ENCODE measurements at regions not wholly inside any gene's neighbourhood (a gene's known extent, or its start where the extent isn't known, plus 50 kb on each side); places are given as distances from the start of the nearest gene placed in this dataset.

- H3K27me3 ChIP-seq (ENCODE audit: control insufficient read depth, insufficient read depth, low read length, poor library complexity, severe bottlenecking) = no peaks in the 10 kb centered on the region
- no peak for TF ChIP-seq CTCF (conservative IDR thresholded peaks at IDR 0.05)
- H3K4me1 ChIP-seq (ENCODE audit: control insufficient read depth, insufficient read depth, low read length) = no peaks in the 10 kb centered on the region
- Mint-ChIP-seq H3K4me3 (no peak overlapping the region), H3K27me3 (ENCODE audit: insufficient read depth) (no peaks in the 10 kb centered on the region), H3K27ac (no peak overlapping the region), H3K36me3 (ENCODE audit: low read depth) (no peaks in the 10 kb centered on the region), H3K4me1 (no peaks in the 10 kb centered on the region), H3K9me3 (no peaks in the 10 kb centered on the region)
- H3K27ac ChIP-seq (ENCODE audit: low read depth, low read length) = no peak overlapping the region
- H3K9me3 ChIP-seq (ENCODE audit: control insufficient read depth, low read length) = no peaks in the 10 kb centered on the region
- H3K9ac ChIP-seq (ENCODE audit: extremely low read depth, low read length, poor library complexity, severe bottlenecking) = no peak overlapping the region
- no peak overlapping the region for H3K4me3 ChIP-seq (ENCODE audit: low read length)
- no peak for DNase-seq
- 100% methylated on average over 2 of the region's 2 CpGs; no CpG with 5 or more reads in 1 of the 2 experiments for WGBS, 2 experiments (ENCODE audit: insufficient coverage in 1 of 2, insufficient read length in 1 of 2)
- H3K36me3 ChIP-seq (ENCODE audit: control insufficient read depth, insufficient read depth, low read length) = no peaks in the 10 kb centered on the region
These were observed 1421.2 kb downstream of the SI start for GRCh38 chr3:163657088-163657487.

- WGBS, 2 experiments (ENCODE audit: insufficient coverage in 1 of 2, insufficient read length in 1 of 2) = 92 to 94% methylated on average over 5 to 11 of the region's 11 CpGs
- Histone ChIP-seq H3K27ac (ENCODE audit: low read depth, low read length) (no peak overlapping the region), H3K9me3 (ENCODE audit: control insufficient read depth, low read length) (no peaks in the 10 kb centered on the region), H3K4me3 (ENCODE audit: low read length) (no peak overlapping the region), H3K9ac (ENCODE audit: extremely low read depth, low read length, poor library complexity, severe bottlenecking) (no peak overlapping the region), H3K27me3 (ENCODE audit: control insufficient read depth, insufficient read depth, low read length, poor library complexity, severe bottlenecking) (no peaks in the 10 kb centered on the region), H3K36me3 (ENCODE audit: control insufficient read depth, insufficient read depth, low read length) (no peaks in the 10 kb centered on the region), H3K4me1 (ENCODE audit: control insufficient read depth, insufficient read depth, low read length) (no peaks in the 10 kb centered on the region)
- no peak overlapping the region for H3K27ac Mint-ChIP-seq
- TF ChIP-seq CTCF (conservative IDR thresholded peaks at IDR 0.05) = no peak
- H3K27me3 Mint-ChIP-seq (ENCODE audit: insufficient read depth) = no peaks in the 10 kb centered on the region
- no peak overlapping the region for H3K4me3 Mint-ChIP-seq
- H3K4me1 Mint-ChIP-seq = no peaks in the 10 kb centered on the region
- no peak for DNase-seq
- H3K9me3 Mint-ChIP-seq = no peaks in the 10 kb centered on the region
- H3K36me3 Mint-ChIP-seq (ENCODE audit: low read depth) = no peaks in the 10 kb centered on the region
These were observed 1423.3 kb downstream of the SI start for GRCh38 chr3:163655021-163655420.

GRCh38 chr3:163644172-163644571 lies 1434.1 kb downstream of the SI start:
- no peaks in the 10 kb centered on the region for H3K4me1 ChIP-seq (ENCODE audit: control insufficient read depth, insufficient read depth, low read length)
- H3K9me3 Mint-ChIP-seq = peaks cover 11% of the 10 kb centered on the region
- peaks cover 1% of the 10 kb centered on the region for H3K36me3 Mint-ChIP-seq (ENCODE audit: low read depth)
- no peak overlapping the region for H3K4me3 ChIP-seq (ENCODE audit: low read length)
- H3K9me3 ChIP-seq (ENCODE audit: control insufficient read depth, low read length) = peaks cover 10% of the 10 kb centered on the region
- H3K36me3 ChIP-seq (ENCODE audit: control insufficient read depth, insufficient read depth, low read length) = no peaks in the 10 kb centered on the region
- no peak for DNase-seq
- H3K4me3 Mint-ChIP-seq = no peak overlapping the region
- H3K4me1 Mint-ChIP-seq = no peaks in the 10 kb centered on the region
- no peak overlapping the region for H3K9ac ChIP-seq (ENCODE audit: extremely low read depth, low read length, poor library complexity, severe bottlenecking)
- TF ChIP-seq CTCF (conservative IDR thresholded peaks at IDR 0.05) = no peak
- WGBS, 2 experiments (ENCODE audit: insufficient coverage in 1 of 2, insufficient read length in 1 of 2) = 100% methylated on average over 2 of the region's 3 CpGs; no CpG with 5 or more reads in 1 of the 2 experiments
- no peak overlapping the region for H3K27ac Mint-ChIP-seq
- H3K27me3 Mint-ChIP-seq (ENCODE audit: insufficient read depth) = no peaks in the 10 kb centered on the region
- H3K27ac ChIP-seq (ENCODE audit: low read depth, low read length) = no peak overlapping the region
- no peaks in the 10 kb centered on the region for H3K27me3 ChIP-seq (ENCODE audit: control insufficient read depth, insufficient read depth, low read length, poor library complexity, severe bottlenecking)
